GM23338 (cell line): ENCODE measurements at regions not wholly inside any gene's neighbourhood (a gene's known extent, or its start where the extent isn't known, plus 50 kb on each side); places are given as distances from the start of the nearest gene placed in this dataset.

Source experiments
- ATAC-seq: fragments of 200-7000 bp; cut with Tn5 transposase; 3 replicates; pipeline ENCODE4 v1.9.1; 2020
- DNase-seq: peaks from one replicate; pipeline ENCODE4 v3.0.0-alpha.2; 2015; ENCODE audit warnings: low spot score
- H2AFZ ChIP-seq: fragments of 200-600 bp; sonication (generic); 2 replicates; pipeline ENCODE4 v1.8.0; 2016; ENCODE audit warnings: antibody characterized with exemption, mild to moderate bottlenecking, moderate library complexity
- H3F3A ChIP-seq: fragments of 200-600 bp; sonication (generic); replicated peaks from 2 replicates; pipeline ENCODE4 v1.8.0; 2017; ENCODE audit warnings: antibody characterized with exemption, mixed run types, low read depth
- H3K27ac ChIP-seq: fragments of 200-600 bp; sonication (generic); 2 replicates; pipeline ENCODE4 v1.6.1; 2016; ENCODE audit warnings: low read depth
- H3K27me3 ChIP-seq: fragments of 200-600 bp; sonication (generic); 2 replicates; pipeline ENCODE4 v1.8.0; 2016; ENCODE audit warnings: mild to moderate bottlenecking, mixed run types, moderate library complexity; ENCODE audit not compliant: insufficient read depth
- H3K36me3 ChIP-seq: fragments of 200-600 bp; sonication (generic); 2 replicates; pipeline ENCODE4 v1.8.0; 2016; ENCODE audit warnings: mild to moderate bottlenecking; ENCODE audit not compliant: insufficient read depth
- H3K4me1 ChIP-seq: fragments of 200-600 bp; sonication (generic); 2 replicates; pipeline ENCODE4 v1.8.0; 2016; ENCODE audit warnings: mild to moderate bottlenecking, moderate library complexity; ENCODE audit not compliant: insufficient read depth
- H3K4me2 ChIP-seq: fragments of 200-600 bp; sonication (generic); 2 replicates; pipeline ENCODE4 v1.7.1; 2017; ENCODE audit warnings: mixed run types
- H3K4me3 ChIP-seq: fragments of 200-600 bp; sonication (generic); 2 replicates; pipeline ENCODE4 v1.6.1; 2016; ENCODE audit warnings: mixed run types
- H3K79me2 ChIP-seq: fragments of 200-600 bp; sonication (generic); replicated peaks from 2 replicates; pipeline ENCODE4 v1.8.0; 2017; ENCODE audit warnings: mild to moderate bottlenecking; ENCODE audit not compliant: insufficient read depth
- H3K9me2 ChIP-seq: fragments of 200-600 bp; sonication (generic); 2 replicates; pipeline ENCODE4 v1.8.0; 2017; ENCODE audit not compliant: insufficient read depth
- H4K20me1 ChIP-seq: fragments of 200-600 bp; sonication (generic); replicated peaks from 2 replicates; pipeline ENCODE4 v1.8.0; 2017; ENCODE audit warnings: mild to moderate bottlenecking; ENCODE audit not compliant: insufficient read depth
- H3K27ac Mint-ChIP-seq: 2 replicates; pipeline ENCODE4 v1.8.0; 2020; ENCODE audit warnings: inconsistent platforms, mild to moderate bottlenecking, moderate library complexity, mixed read lengths
- H3K27me3 Mint-ChIP-seq: 3 replicates; pipeline ENCODE4 v1.8.0; 2022; ENCODE audit warnings: low read depth, mild to moderate bottlenecking, moderate library complexity, mixed read lengths, inconsistent platforms; ENCODE audit not compliant: insufficient read depth, poor library complexity
- H3K36me3 Mint-ChIP-seq: 3 replicates; pipeline ENCODE4 v1.8.0; 2021; ENCODE audit warnings: low read depth, mild to moderate bottlenecking, inconsistent platforms, moderate library complexity, mixed read lengths
- H3K4me1 Mint-ChIP-seq: 3 replicates; pipeline ENCODE4 v1.8.0; 2020; ENCODE audit warnings: mild to moderate bottlenecking, inconsistent platforms, mixed read lengths
- H3K4me3 Mint-ChIP-seq: 3 replicates; pipeline ENCODE4 v1.8.0; 2021; ENCODE audit warnings: moderate library complexity, mild to moderate bottlenecking, inconsistent platforms, mixed read lengths
- H3K9me3 Mint-ChIP-seq: 3 replicates; pipeline ENCODE4 v1.8.0; 2020; ENCODE audit warnings: moderate library complexity, mild to moderate bottlenecking, inconsistent platforms, mixed read lengths
- CREB1 ChIP-seq: fragments of 250-450 bp; sonication (Bioruptor Pico); IDR thresholded peaks from 2 replicates; pipeline ENCODE4 v1.5.0; 2020; ENCODE audit warnings: low read depth, mild to moderate bottlenecking, moderate library complexity
- ETS1 ChIP-seq: IDR thresholded peaks from 2 replicates; pipeline ENCODE4 v1.6.1; 2016; ENCODE audit warnings: antibody characterized with exemption
- EZH2 ChIP-seq: fragments of 200-600 bp; sonication (generic); IDR thresholded peaks from one replicate; pipeline ENCODE4 v1.8.0; 2017; ENCODE audit warnings: antibody characterized with exemption, mild to moderate bottlenecking, low read depth; ENCODE audit not compliant: unreplicated experiment
- EZH2phosphoT487 ChIP-seq: fragments of 200-600 bp; sonication (generic); IDR thresholded peaks from one replicate; pipeline ENCODE4 v1.8.1; 2018; ENCODE audit warnings: antibody characterized with exemption; ENCODE audit not compliant: unreplicated experiment
- NANOG ChIP-seq: IDR thresholded peaks from 2 replicates; pipeline ENCODE4 v1.6.1; 2016; ENCODE audit warnings: antibody characterized with exemption, borderline replicate concordance
- POLR2AphosphoS5 ChIP-seq: IDR thresholded peaks from 2 replicates; pipeline ENCODE4 v1.6.1; 2016; ENCODE audit warnings: antibody characterized with exemption, low read depth
- REST ChIP-seq: IDR thresholded peaks from one replicate; pipeline ENCODE4 v1.6.1; 2018; ENCODE audit warnings: antibody characterized with exemption; ENCODE audit not compliant: unreplicated experiment
- ZNF114 ChIP-seq: fragments of 250-450 bp; sonication (Bioruptor Pico); IDR thresholded peaks from 2 replicates; pipeline ENCODE4 v1.5.0; 2020; ENCODE audit warnings: mild to moderate bottlenecking, moderate library complexity
- TF ChIP-seq, protein P1 (sequence below), 2 experiments: fragments of 200-600 bp in 1 of 2; sonication (generic) in 1 of 2; conservative IDR thresholded peaks; 2 replicates each; pipeline versions ENCODE4 v1.5.1 to v1.6.1; 2016 to 2017; ENCODE audit warnings: antibody characterized with exemption in 2 of 2, low read depth in 2 of 2, mild to moderate bottlenecking in 2 of 2, moderate library complexity in 1 of 2

GRCh38 chr19:30076101-30076551 is 134.1 kb downstream of the URI1 start:
- Histone ChIP-seq H3K36me3 (no peaks in the 10 kb centered on the region), H3F3A (no peaks in the 10 kb centered on the region), H3K79me2 (no peaks in the 10 kb centered on the region), H3K9me2 (no peaks in the 10 kb centered on the region), H2AFZ (peak overlapping the region; percentile 78), H3K4me3 (no peak overlapping the region), H3K27me3 (no peaks in the 10 kb centered on the region), H3K4me2 (0 out of 2 replicates have a peak overlapping the region, but pooled peaks have one; percentile 35), H4K20me1 (no peaks in the 10 kb centered on the region), H3K4me1 (no peaks in the 10 kb centered on the region), H3K27ac (no peak overlapping the region)
- no peak for TF ChIP-seq EZH2
- TF ChIP-seq, protein P1, sequence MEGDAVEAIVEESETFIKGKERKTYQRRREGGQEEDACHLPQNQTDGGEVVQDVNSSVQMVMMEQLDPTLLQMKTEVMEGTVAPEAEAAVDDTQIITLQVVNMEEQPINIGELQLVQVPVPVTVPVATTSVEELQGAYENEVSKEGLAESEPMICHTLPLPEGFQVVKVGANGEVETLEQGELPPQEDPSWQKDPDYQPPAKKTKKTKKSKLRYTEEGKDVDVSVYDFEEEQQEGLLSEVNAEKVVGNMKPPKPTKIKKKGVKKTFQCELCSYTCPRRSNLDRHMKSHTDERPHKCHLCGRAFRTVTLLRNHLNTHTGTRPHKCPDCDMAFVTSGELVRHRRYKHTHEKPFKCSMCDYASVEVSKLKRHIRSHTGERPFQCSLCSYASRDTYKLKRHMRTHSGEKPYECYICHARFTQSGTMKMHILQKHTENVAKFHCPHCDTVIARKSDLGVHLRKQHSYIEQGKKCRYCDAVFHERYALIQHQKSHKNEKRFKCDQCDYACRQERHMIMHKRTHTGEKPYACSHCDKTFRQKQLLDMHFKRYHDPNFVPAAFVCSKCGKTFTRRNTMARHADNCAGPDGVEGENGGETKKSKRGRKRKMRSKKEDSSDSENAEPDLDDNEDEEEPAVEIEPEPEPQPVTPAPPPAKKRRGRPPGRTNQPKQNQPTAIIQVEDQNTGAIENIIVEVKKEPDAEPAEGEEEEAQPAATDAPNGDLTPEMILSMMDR (conservative IDR thresholded peaks at IDR 0.05; ENCODE audit: low read depth in 2 of 2), result peak; percentile 43 to 50
- TF ChIP-seq REST, result no peak
- peak; percentile 48 for DNase-seq
- Mint-ChIP-seq H3K4me1 (peaks cover 3% of the 10 kb centered on the region), H3K27ac (no peak overlapping the region), H3K9me3 (peaks cover 4% of the 10 kb centered on the region; the same call in 2 of the 3 replicates), H3K36me3 (no peaks in the 10 kb centered on the region; the same call in 2 of the 3 replicates), H3K27me3 (peaks cover 1% of the 10 kb centered on the region), H3K4me3 (no peak overlapping the region; the same call in 2 of the 3 replicates)
- ATAC-seq, result peak; percentile 89

DNA sequence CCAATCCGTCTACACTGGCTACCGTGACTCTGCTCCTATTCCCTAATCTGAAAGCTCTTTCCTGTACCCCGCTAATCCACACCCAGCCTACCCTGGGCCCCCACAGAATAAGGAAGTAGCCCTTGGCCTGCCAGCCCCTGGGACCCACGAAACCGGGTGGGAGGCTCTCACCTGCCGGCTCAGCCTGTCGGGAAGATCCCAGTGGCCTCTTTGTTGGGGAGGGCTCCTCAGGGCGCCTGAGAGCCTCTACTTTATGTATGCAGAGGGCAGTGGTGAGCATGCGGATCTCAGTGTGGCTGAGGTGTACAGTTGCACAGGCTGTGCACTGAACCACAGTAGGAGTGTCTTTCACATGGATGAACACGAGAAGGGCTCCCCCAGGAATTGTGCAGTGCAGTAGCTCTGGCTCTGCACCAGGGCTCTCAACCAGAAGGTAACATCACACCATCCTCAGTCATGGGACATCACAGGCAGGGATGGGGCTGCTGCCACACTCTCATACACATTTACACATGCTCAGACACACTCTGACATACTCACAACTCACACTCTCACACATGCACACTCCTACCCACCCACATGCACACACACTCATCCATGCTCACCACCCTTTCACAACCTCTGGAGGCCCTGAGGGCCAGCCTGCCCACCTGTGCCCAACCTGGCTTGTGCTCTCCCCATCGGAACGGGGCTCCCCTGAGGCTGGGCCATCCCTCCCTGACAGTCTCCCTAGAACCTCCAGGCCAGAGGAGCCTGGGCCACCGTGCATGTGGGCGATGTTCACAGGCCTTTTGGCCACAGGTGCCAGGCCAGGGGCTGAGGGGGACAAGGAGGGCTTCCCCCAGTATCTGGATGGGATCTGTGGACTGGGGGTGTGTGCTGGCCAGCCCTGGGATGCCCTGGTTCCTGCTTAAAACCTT is 135.0 kb downstream of the URI1 start:
- H3K27me3 Mint-ChIP-seq, result peaks cover 5% of the 10 kb centered on the region
- peaks cover 3% of the 10 kb centered on the region for H3K4me1 Mint-ChIP-seq
- Histone ChIP-seq H3K9me2 (no peaks in the 10 kb centered on the region), H3K4me3 (no peak overlapping the region), H3K27ac (no peak overlapping the region), H3K36me3 (no peaks in the 10 kb centered on the region), H3K4me2 (no peak overlapping the region), H3K79me2 (no peaks in the 10 kb centered on the region), H3F3A (no peaks in the 10 kb centered on the region), H2AFZ (no peak overlapping the region), H3K4me1 (no peaks in the 10 kb centered on the region), H4K20me1 (no peaks in the 10 kb centered on the region), H3K27me3 (no peaks in the 10 kb centered on the region)
- DNase-seq (no peak), ATAC-seq (no peak)
- no peak overlapping the region for H3K27ac Mint-ChIP-seq
- peaks cover 9% of the 10 kb centered on the region; the same call in 2 of the 3 replicates for H3K9me3 Mint-ChIP-seq
- no peak overlapping the region for H3K4me3 Mint-ChIP-seq
- H3K36me3 Mint-ChIP-seq, result no peaks in the 10 kb centered on the region; the same call in 2 of the 3 replicates
- TF ChIP-seq ETS1 (no peak), EZH2 (no peak), NANOG (no peak), CREB1 (CRISPR knock-in tag) (no peak), ZNF114 (CRISPR knock-in tag) (no peak), EZH2phosphoT487 (no peak), POLR2AphosphoS5 (no peak)
- TF ChIP-seq, protein P1 (conservative IDR thresholded peaks at IDR 0.05; ENCODE audit: low read depth in 2 of 2), result no peak
